HEK293 (cell line): ENCODE measurements at regions not wholly inside any gene's neighbourhood (a gene's known extent, or its start where the extent isn't known, plus 50 kb on each side); places are given as distances from the start of the nearest gene placed in this dataset.

Experiments
- CTCF ChIA-PET: fragments of 350-600 bp; formaldehyde crosslinking; extraction: SDS; loops from one replicate; lab custom pipeline; 2021; ENCODE audit warnings: antibody characterized with exemption; lab: Yijun Ruan, JAX
- POLR2A ChIA-PET: fragments of 300-600 bp; formaldehyde crosslinking; extraction: SDS; loops from one replicate; lab custom pipeline; 2020; ENCODE audit warnings: antibody characterized with exemption, inconsistent platforms; lab: Yijun Ruan, JAX
- H3K27ac ChIP-seq: fragments of 200-500 bp; sonication (Bioruptor generic); 2 replicates; pipeline ENCODE4 v1.5.1; 2014; ENCODE audit warnings: low read depth, low read length, control low read depth, inconsistent platforms; ENCODE audit errors: extremely low read depth
- H3K36me3 ChIP-seq, 2 experiments: fragments of 200-500 bp in 1 of 2; sonication (Bioruptor generic) in 1 of 2; 1 replicate in 1 of 2; 2 replicates in 1 of 2; pipeline ENCODE4 v1.5.1; 2014 to 2017; ENCODE audit warnings: inconsistent platforms in 2 of 2, low read length in 2 of 2; ENCODE audit not compliant: control insufficient read depth in 2 of 2, insufficient read depth in 1 of 2
- H3K4me1 ChIP-seq: fragments of 200-500 bp; sonication (Bioruptor generic); 2 replicates; pipeline ENCODE4 v1.5.1; 2014; ENCODE audit warnings: mild to moderate bottlenecking, low read length, inconsistent platforms; ENCODE audit not compliant: control insufficient read depth, insufficient read depth
- H3K4me3 ChIP-seq: 2 replicates; pipeline ENCODE4 v1.5.1; 2011; ENCODE audit warnings: low read depth, mild to moderate bottlenecking, control low read depth, low read length, moderate library complexity
- H3K9me3 ChIP-seq: fragments of 200-500 bp; sonication (Bioruptor generic); 2 replicates; pipeline ENCODE4 v1.5.1; 2014; ENCODE audit warnings: low read depth, low read length, inconsistent platforms; ENCODE audit not compliant: control insufficient read depth, insufficient read depth
- BCL11A ChIP-seq: fragments of 450-650 bp; formaldehyde crosslinking; IDR thresholded peaks from 2 replicates; pipeline ENCODE4 v1.5.1; 2016; ENCODE audit warnings: low read depth, missing biosample characterization, missing genetic modification characterization
- HOXD13 ChIP-seq: sonication (generic); formaldehyde crosslinking; IDR thresholded peaks from 2 replicates; pipeline ENCODE4 v1.8.0; 2022; ENCODE audit warnings: missing genetic modification reagents, borderline replicate concordance
- PATZ1 ChIP-seq: fragments of 450-650 bp; formaldehyde crosslinking; IDR thresholded peaks from 2 replicates; pipeline ENCODE4 v1.5.1; 2016; ENCODE audit warnings: missing biosample characterization, missing genetic modification characterization
- PRDM2 ChIP-seq: fragments of 450-650 bp; formaldehyde crosslinking; IDR thresholded peaks from 2 replicates; pipeline ENCODE4 v1.5.1; 2016; ENCODE audit warnings: missing biosample characterization, missing genetic modification characterization, borderline replicate concordance
- WT1 ChIP-seq: fragments of 450-650 bp; formaldehyde crosslinking; IDR thresholded peaks from 2 replicates; pipeline ENCODE4 v1.5.1; 2016; ENCODE audit warnings: missing biosample characterization, missing genetic modification characterization
- ZBTB11 ChIP-seq: fragments of 450-650 bp; formaldehyde crosslinking; conservative IDR thresholded peaks from 2 replicates; pipeline ENCODE4 v1.5.1; 2016; ENCODE audit warnings: low read depth, missing biosample characterization, missing genetic modification characterization
- ZBTB21 ChIP-seq: fragments of 450-650 bp; formaldehyde crosslinking; IDR thresholded peaks from 2 replicates; pipeline ENCODE4 v1.5.1; 2017; ENCODE audit warnings: missing biosample characterization, missing genetic modification characterization
- ZNF114 ChIP-seq: fragments of 450-650 bp; formaldehyde crosslinking; IDR thresholded peaks from 2 replicates; pipeline ENCODE4 v1.5.0; 2017; ENCODE audit warnings: missing biosample characterization, missing genetic modification characterization
- ZNF132 ChIP-seq: fragments of 450-650 bp; formaldehyde crosslinking; IDR thresholded peaks from 2 replicates; pipeline ENCODE4 v1.5.1; 2017; ENCODE audit warnings: missing biosample characterization, missing genetic modification characterization, borderline replicate concordance
- ZNF133 ChIP-seq: fragments of 450-650 bp; formaldehyde crosslinking; IDR thresholded peaks from 2 replicates; pipeline ENCODE4 v1.5.1; 2016; ENCODE audit warnings: missing biosample characterization, missing genetic modification characterization
- ZNF354C ChIP-seq: fragments of 450-650 bp; formaldehyde crosslinking; IDR thresholded peaks from 2 replicates; pipeline ENCODE4 v1.5.1; 2016; ENCODE audit warnings: missing biosample characterization, missing genetic modification characterization, low read depth, borderline replicate concordance
- ZNF629 ChIP-seq: fragments of 450-650 bp; formaldehyde crosslinking; IDR thresholded peaks from 2 replicates; pipeline ENCODE4 v1.5.1; 2017; ENCODE audit warnings: missing biosample characterization, missing genetic modification characterization
- ZNF664 ChIP-seq: fragments of 450-650 bp; formaldehyde crosslinking; IDR thresholded peaks from 2 replicates; pipeline ENCODE4 v1.5.1; 2016; ENCODE audit warnings: missing biosample characterization, missing genetic modification characterization
- ZNF76 ChIP-seq: fragments of 450-650 bp; formaldehyde crosslinking; IDR thresholded peaks from 2 replicates; pipeline ENCODE4; 2016; ENCODE audit warnings: low read depth, missing biosample characterization, missing genetic modification characterization, borderline replicate concordance
- ZNF776 ChIP-seq: fragments of 450-650 bp; formaldehyde crosslinking; IDR thresholded peaks from 2 replicates; pipeline ENCODE4 v1.5.0; 2017; ENCODE audit warnings: missing biosample characterization, missing genetic modification characterization, borderline replicate concordance
- ZNF843 ChIP-seq: fragments of 450-650 bp; formaldehyde crosslinking; IDR thresholded peaks from 2 replicates; pipeline ENCODE4 v1.5.1; 2016; ENCODE audit warnings: missing biosample characterization, missing genetic modification characterization

- Histone ChIP-seq H3K36me3 (no peaks in the 10 kb centered on the region), H3K27ac (no peak overlapping the region), H3K4me1 (no peaks in the 10 kb centered on the region), H3K4me3 (no peak overlapping the region), H3K9me3 (no peaks in the 10 kb centered on the region)
- ChIA-PET POLR2A (no interaction called here), CTCF (no interaction called here)
- TF ChIP-seq HOXD13 (CRISPR knock-in tag) (no peak), ZBTB21 (tag by site-specific recombination) (no peak), ZNF114 (tag by site-specific recombination) (no peak), PATZ1 (no peak), ZNF76 (no peak), PRDM2 (no peak), ZNF629 (tag by site-specific recombination) (no peak), ZNF354C (tag by site-specific recombination) (no peak), BCL11A (tag by site-specific recombination) (no peak)
Measured at GRCh38 chr12:124078800-124079199, 105.8 kb downstream of the ZNF664 start.

GRCh38 chr12:124080649-124081048 lies 107.6 kb downstream of the ZNF664 start:
- no peaks in the 10 kb centered on the region for H3K9me3 ChIP-seq
- CTCF ChIA-PET: no interaction called here
- H3K4me1 ChIP-seq: no peaks in the 10 kb centered on the region
- no peaks in the 10 kb centered on the region for H3K36me3 ChIP-seq
- TF ChIP-seq ZNF114 (tag by site-specific recombination) (no peak), ZNF664 (tag by site-specific recombination) (no peak), ZNF843 (tag by site-specific recombination) (no peak), ZNF132 (tag by site-specific recombination) (no peak), ZNF776 (tag by site-specific recombination) (no peak), BCL11A (tag by site-specific recombination) (no peak), WT1 (tag by site-specific recombination) (no peak), ZBTB11 (tag by site-specific recombination) (no peak), ZNF133 (tag by site-specific recombination) (no peak)
- no peak overlapping the region for H3K4me3 ChIP-seq
- POLR2A ChIA-PET: interaction anchor here (0.6 kb wide), 1 partner anchor 803 kb away, joined by 8 read pairs; no protein-coding TSS in a partner anchor
- H3K27ac ChIP-seq: no peak overlapping the region
